H1 (cell line): ENCODE measurements at regions not wholly inside any gene's neighbourhood (a gene's known extent, or its start where the extent isn't known, plus 50 kb on each side); places are given as distances from the start of the nearest gene placed in this dataset.

ENCODE experiments used
- CTCF ChIA-PET: fragments of 300-600 bp; sonication (Branson Sonifier 250); formaldehyde crosslinking; loops from one replicate; lab custom pipeline; 2021; ENCODE audit not compliant: partially characterized antibody; lab: Charles Lee
- POLR2A ChIA-PET: fragments of 300-600 bp; sonication (Branson Sonifier 250); formaldehyde crosslinking; loops from one replicate; lab custom pipeline; 2021; ENCODE audit warnings: inconsistent platforms; ENCODE audit not compliant: partially characterized antibody; lab: Charles Lee
- DNase-seq, 2 experiments: peaks; one replicate each; pipeline versions ENCODE4 v3.0.0 to v3.0.0-alpha.2; 2010 to 2022; ENCODE audit warnings: low spot score in 2 of 2, low read depth in 1 of 2, mixed read lengths in 1 of 2
- FAIRE-seq: peaks from 2 replicates; lab custom pipeline; 2011; peaks lifted over from hg19 to GRCh38; lab: Jason Lieb, UNC
- H2AFZ ChIP-seq: 2 replicates; pipeline ENCODE4 v1.8.1; 2012; ENCODE audit warnings: low read length, inconsistent platforms
- H2AK5ac ChIP-seq: 2 replicates; pipeline ENCODE4 v1.6.1; 2013; ENCODE audit warnings: low read depth, low read length
- H2BK120ac ChIP-seq: replicated peaks from 2 replicates; pipeline ENCODE3; 2013; ENCODE audit warnings: low read depth, low read length, inconsistent platforms
- H2BK12ac ChIP-seq: 2 replicates; pipeline ENCODE4 v1.6.1; 2013; ENCODE audit warnings: low read depth, low read length
- H2BK15ac ChIP-seq: 2 replicates; pipeline ENCODE4 v1.6.1; 2013; ENCODE audit warnings: low read length
- H2BK20ac ChIP-seq: 2 replicates; pipeline ENCODE4 v1.6.1; 2013; ENCODE audit warnings: low read length
- H2BK5ac ChIP-seq: 2 replicates; pipeline ENCODE4 v1.6.1; 2013; ENCODE audit warnings: low read depth, low read length
- H3K14ac ChIP-seq: 2 replicates; pipeline ENCODE4 v1.6.1; 2013; ENCODE audit warnings: inconsistent platforms; ENCODE audit not compliant: insufficient read length
- H3K18ac ChIP-seq: 2 replicates; pipeline ENCODE4 v1.6.1; 2013; ENCODE audit warnings: low read length; ENCODE audit errors: extremely low read depth
- H3K23ac ChIP-seq: 2 replicates; pipeline ENCODE4 v1.6.1; 2013; ENCODE audit warnings: inconsistent platforms; ENCODE audit not compliant: insufficient read length
- H3K23me2 ChIP-seq: 2 replicates; pipeline ENCODE4 v1.6.1; 2013; ENCODE audit warnings: low read depth, low read length
- H3K27ac ChIP-seq: 2 replicates; pipeline ENCODE4 v1.6.1; 2011; ENCODE audit warnings: low read depth, low read length, inconsistent platforms
- H3K27me3 ChIP-seq, 4 experiments: replicated peaks in 1 of 4; 1 replicate in 1 of 4; 2 replicates in 3 of 4; pipeline versions ENCODE4 v1.6.1 to v1.8.1; 2011 to 2013; ENCODE audit warnings: low read length in 3 of 4, mild to moderate bottlenecking in 3 of 4, inconsistent platforms in 2 of 4, mixed read lengths in 2 of 4, moderate library complexity in 1 of 4; ENCODE audit not compliant: control insufficient read depth in 3 of 4, insufficient read depth in 3 of 4; ENCODE audit errors: extremely low read depth in 1 of 4
- H3K36me3 ChIP-seq, 4 experiments: 2 replicates each; pipeline versions ENCODE4 v1.6.1 to v1.8.1; 2011 to 2013; ENCODE audit warnings: mild to moderate bottlenecking in 4 of 4, low read length in 3 of 4, moderate library complexity in 2 of 4, control low read depth in 1 of 4, inconsistent platforms in 1 of 4; ENCODE audit not compliant: insufficient read depth in 4 of 4, control insufficient read depth in 2 of 4
- H3K4ac ChIP-seq: replicated peaks from 2 replicates; pipeline ENCODE3; 2013; ENCODE audit warnings: low read length, low read depth, mixed read lengths, inconsistent platforms; ENCODE audit not compliant: insufficient read length
- H3K4me1 ChIP-seq, 4 experiments: replicated peaks in 1 of 4; 1 replicate in 1 of 4; 2 replicates in 3 of 4; pipeline versions ENCODE4 v1.6.1 to v1.8.1; 2011 to 2013; ENCODE audit warnings: low read length in 3 of 4, inconsistent platforms in 2 of 4, mixed read lengths in 1 of 4; ENCODE audit not compliant: insufficient read depth in 4 of 4, control insufficient read depth in 3 of 4
- H3K4me2 ChIP-seq, 2 experiments: 2 replicates each; pipeline versions ENCODE4 v1.6.1 to v1.8.1; 2011 to 2013; ENCODE audit warnings: low read depth in 2 of 2, low read length in 2 of 2, control low read depth in 1 of 2, inconsistent platforms in 1 of 2, mild to moderate bottlenecking in 1 of 2; ENCODE audit not compliant: insufficient read depth in 1 of 2
- H3K4me3 ChIP-seq, 4 experiments: fragments of 200-600, 300-600 bp in 1 of 4; sonication (generic), shearing (Covaris generic), sonication (Bioruptor Twin) in 1 of 4; 2 replicates each; pipeline versions ENCODE4 v1.5.1 to v1.8.1; 2011 to 2016; ENCODE audit warnings: low read length in 4 of 4, low read depth in 3 of 4, control low read depth in 2 of 4, inconsistent platforms in 2 of 4, mild to moderate bottlenecking in 2 of 4, mixed read lengths in 1 of 4, moderate library complexity in 1 of 4; ENCODE audit not compliant: insufficient read depth in 2 of 4; ENCODE audit errors: extremely low read depth in 1 of 4
- H3K56ac ChIP-seq: replicated peaks from 2 replicates; pipeline ENCODE3; 2013; ENCODE audit warnings: low read depth, mild to moderate bottlenecking, mixed read lengths, low read length, inconsistent platforms; ENCODE audit not compliant: insufficient read length
- H3K79me1 ChIP-seq: 2 replicates; pipeline ENCODE4 v1.6.1; 2013; ENCODE audit warnings: low read depth, low read length, control low read depth
- H3K79me2 ChIP-seq, 2 experiments: 2 replicates each; pipeline versions ENCODE4 v1.6.1 to v1.8.1; 2012 to 2013; ENCODE audit warnings: low read length in 2 of 2, mild to moderate bottlenecking in 2 of 2, inconsistent platforms in 1 of 2; ENCODE audit not compliant: insufficient read depth in 2 of 2, control insufficient read depth in 1 of 2
- H3K9ac ChIP-seq, 4 experiments: replicated peaks in 1 of 4; 1 replicate in 1 of 4; 2 replicates in 3 of 4; pipeline versions ENCODE4 v1.6.1 to v1.8.1; 2011 to 2013; ENCODE audit warnings: low read depth in 3 of 4, low read length in 3 of 4, control low read depth in 2 of 4, mild to moderate bottlenecking in 2 of 4, moderate library complexity in 2 of 4, inconsistent platforms in 1 of 4; ENCODE audit errors: extremely low read depth in 1 of 4
- H3K9me3 ChIP-seq, 2 experiments: 2 replicates each; pipeline versions ENCODE4 v1.6.1 to v1.8.1; 2012 to 2013; ENCODE audit warnings: mild to moderate bottlenecking in 2 of 2, moderate library complexity in 2 of 2, control low read depth in 1 of 2, inconsistent platforms in 1 of 2, low read depth in 1 of 2, low read length in 1 of 2, mixed read lengths in 1 of 2; ENCODE audit not compliant: insufficient read depth in 2 of 2
- H4K20me1 ChIP-seq, 2 experiments: replicated peaks in 1 of 2; 2 replicates each; pipeline versions ENCODE3 to v1.8.1; 2011 to 2013; ENCODE audit warnings: inconsistent platforms in 2 of 2, low read length in 2 of 2, mild to moderate bottlenecking in 1 of 2; ENCODE audit not compliant: insufficient read depth in 2 of 2, control insufficient read depth in 1 of 2
- H4K5ac ChIP-seq: 2 replicates; pipeline ENCODE4 v1.6.1; 2013; ENCODE audit warnings: low read length, low read depth, mixed read lengths, inconsistent platforms; ENCODE audit not compliant: insufficient read length
- H4K8ac ChIP-seq: 2 replicates; pipeline ENCODE4 v1.8.0; 2013; ENCODE audit warnings: mild to moderate bottlenecking, moderate library complexity, low read length, inconsistent platforms; ENCODE audit not compliant: insufficient read depth; ENCODE audit errors: extremely low read depth
- H4K91ac ChIP-seq: replicated peaks from 2 replicates; pipeline ENCODE3; 2013; ENCODE audit warnings: low read length, mixed read lengths, inconsistent platforms; ENCODE audit not compliant: insufficient read length
- ATF3 ChIP-seq: IDR thresholded peaks from 2 replicates; pipeline ENCODE4 v1.6.1; 2011; ENCODE audit warnings: low read depth, mild to moderate bottlenecking, low read length; ENCODE audit not compliant: insufficient read depth
- BRCA1 ChIP-seq: IDR thresholded peaks from 2 replicates; pipeline ENCODE4 v1.6.1; 2012; ENCODE audit warnings: low read depth, low read length, improper control_type of control experiment
- CBX8 ChIP-seq: fragments of 300-800, 300-1000 bp; sonication (generic); IDR thresholded peaks from 2 replicates; pipeline ENCODE4 v1.7.1; 2016; ENCODE audit warnings: low read depth, low read length, borderline replicate concordance
- CHD2 ChIP-seq: IDR thresholded peaks from 2 replicates; pipeline ENCODE4 v1.6.1; 2012; ENCODE audit warnings: low read length, improper control_type of control experiment
- EP300 ChIP-seq, 2 experiments: IDR thresholded peaks; 1 replicate in 1 of 2; 2 replicates in 1 of 2; pipeline ENCODE4 v1.6.1; 2011 to 2012; ENCODE audit warnings: low read depth in 2 of 2, low read length in 2 of 2, mild to moderate bottlenecking in 2 of 2, borderline replicate concordance in 1 of 2, inconsistent platforms in 1 of 2, moderate library complexity in 1 of 2
- EZH2 ChIP-seq: fragments of 200-600 bp; sonication (generic); IDR thresholded peaks from 2 replicates; pipeline ENCODE4 v1.7.1; 2012; ENCODE audit warnings: low read depth, mild to moderate bottlenecking, moderate library complexity, low read length, inconsistent platforms; ENCODE audit not compliant: severe bottlenecking
- KDM5A ChIP-seq: fragments of 200-600 bp; IDR thresholded peaks from 2 replicates; pipeline ENCODE4 v1.7.1; 2012; ENCODE audit warnings: mild to moderate bottlenecking, low read length, inconsistent platforms, mixed read lengths
- NRF1 ChIP-seq: IDR thresholded peaks from 2 replicates; pipeline ENCODE4 v1.6.1; 2011; ENCODE audit warnings: mild to moderate bottlenecking, low read depth, low read length, improper control_type of control experiment
- POLR2A ChIP-seq, 2 experiments: IDR thresholded peaks; 1 replicate in 1 of 2; 2 replicates in 1 of 2; pipeline ENCODE4 v1.6.1; 2011; ENCODE audit warnings: low read depth in 2 of 2, low read length in 2 of 2, mild to moderate bottlenecking in 2 of 2; ENCODE audit errors: control extremely low read depth in 1 of 2
- RNF2 ChIP-seq: fragments of 200-900, 300-1000 bp; sonication (generic); IDR thresholded peaks from 2 replicates; pipeline ENCODE4 v1.7.1; 2016; ENCODE audit warnings: borderline replicate concordance, low read depth, mild to moderate bottlenecking, antibody characterized with exemption, low read length; ENCODE audit not compliant: poor library complexity, severe bottlenecking; ENCODE audit errors: missing control alignments
- SP4 ChIP-seq: IDR thresholded peaks from 2 replicates; pipeline ENCODE4 v1.6.1; 2012; ENCODE audit warnings: low read length, inconsistent platforms
- SUZ12 ChIP-seq: fragments of 200-600 bp; sonication (generic); IDR thresholded peaks from 2 replicates; pipeline ENCODE4 v1.6.1; 2012; ENCODE audit warnings: mild to moderate bottlenecking, inconsistent platforms, low read length, moderate library complexity, mixed read lengths
- ZNF274 ChIP-seq: IDR thresholded peaks from 2 replicates; pipeline ENCODE4 v1.7.0; 2012; ENCODE audit warnings: low read length, borderline replicate concordance; ENCODE audit errors: extremely low read depth
- WGBS, 2 experiments: shearing (Covaris generic) in 1 of 2; methylation state at CpG; one replicate each; pipeline versions ENCODE4 v1.1.6 to v1.1.7; 2013 to 2015; ENCODE audit warnings: low lambda C conversion rate in 2 of 2, mixed read lengths in 2 of 2, inconsistent platforms in 1 of 2, low coverage in 1 of 2, missing lambda C conversion rate in 1 of 2; ENCODE audit not compliant: insufficient replicate concordance in 2 of 2, insufficient coverage in 1 of 2, insufficient read length in 1 of 2; ENCODE audit errors: extremely low coverage in 1 of 2, missing lambda C conversion rate in 1 of 2; 5-methylcytosine and 5-hydroxymethylcytosine counted together

GRCh38 chr9:82789155-82789824, 273.7 kb downstream of the RASEF start:
- H3K27ac ChIP-seq = no peak overlapping the region
- DNase-seq (no peak), FAIRE-seq (no peak)
- CTCF ChIA-PET = interaction anchor here (0.7 to 0.9 kb wide), 2 partner anchors 13 to 566 kb away, joined by 3 read pairs; no protein-coding TSS in a partner anchor
- no peak overlapping the region for H2AK5ac ChIP-seq
- no peaks in the 10 kb centered on the region for H3K79me2 ChIP-seq
- H2AFZ ChIP-seq = 0 out of 2 replicates have a peak overlapping the region, but pooled peaks have one; percentile 29
- no peaks in the 10 kb centered on the region; the same call in 1 of the 2 replicates for H3K79me1 ChIP-seq
- H2BK12ac ChIP-seq = no peak overlapping the region
- H3K4me2 ChIP-seq = no peak overlapping the region
- no peak overlapping the region for H3K4ac ChIP-seq
- no peak overlapping the region; the same call in 1 of the 2 replicates for H4K8ac ChIP-seq
- H3K18ac ChIP-seq = no peak overlapping the region
- POLR2A ChIA-PET = no interaction called here
- no peaks in the 10 kb centered on the region for H3K27me3 ChIP-seq
- no peak overlapping the region for H4K91ac ChIP-seq
- H3K4me3 ChIP-seq = no peak overlapping the region
- H3K36me3 ChIP-seq = peaks cover 0 to 5% (median 0%) of the 10 kb centered on the region in 4 experiments; a peak in 1 of 8 replicates
- H3K9me3 ChIP-seq = no peaks in the 10 kb centered on the region
- H3K56ac ChIP-seq = no peak overlapping the region
- H2BK20ac ChIP-seq = no peak overlapping the region
- no peaks in the 10 kb centered on the region for H3K4me1 ChIP-seq
- no peak overlapping the region for H2BK120ac ChIP-seq
- no peaks in the 10 kb centered on the region for H4K20me1 ChIP-seq
- H4K5ac ChIP-seq = no peak overlapping the region
- no peak overlapping the region for H3K9ac ChIP-seq
- H3K23me2 ChIP-seq = no peaks in the 10 kb centered on the region
- 91% methylated on average over 6 of the region's 6 CpGs; no CpG with 5 or more reads in 1 of the 2 experiments for WGBS, 2 experiments
- no peak overlapping the region for H3K14ac ChIP-seq
- H3K23ac ChIP-seq = no peak overlapping the region
- no peak overlapping the region for H2BK5ac ChIP-seq
- no peak overlapping the region for H2BK15ac ChIP-seq
- no peak for TF ChIP-seq BRCA1
- no peak for TF ChIP-seq POLR2A (IDR thresholded peaks at IDR 0.05; ENCODE audit: control extremely low read depth in 1 of 2, low read depth in 2 of 2, low read length in 2 of 2)
- no peak for TF ChIP-seq SUZ12
- TF ChIP-seq KDM5A = no peak
- TF ChIP-seq EP300 (IDR thresholded peaks at IDR 0.05; ENCODE audit: borderline replicate concordance in 1 of 2, low read depth in 2 of 2, low read length in 2 of 2) = no peak
- no peak for TF ChIP-seq ATF3
- TF ChIP-seq RNF2 = no peak
- no peak for TF ChIP-seq SP4
- no peak for TF ChIP-seq EZH2
- TF ChIP-seq CHD2 = no peak
- TF ChIP-seq CBX8 = no peak
- TF ChIP-seq NRF1 = no peak
- no peak for TF ChIP-seq ZNF274
